ENCODE measurements at regions not wholly inside any gene's neighbourhood (a gene's known extent, or its start where the extent isn't known, plus 50 kb on each side); places are given as distances from the start of the nearest gene placed in this dataset.

DNA sequence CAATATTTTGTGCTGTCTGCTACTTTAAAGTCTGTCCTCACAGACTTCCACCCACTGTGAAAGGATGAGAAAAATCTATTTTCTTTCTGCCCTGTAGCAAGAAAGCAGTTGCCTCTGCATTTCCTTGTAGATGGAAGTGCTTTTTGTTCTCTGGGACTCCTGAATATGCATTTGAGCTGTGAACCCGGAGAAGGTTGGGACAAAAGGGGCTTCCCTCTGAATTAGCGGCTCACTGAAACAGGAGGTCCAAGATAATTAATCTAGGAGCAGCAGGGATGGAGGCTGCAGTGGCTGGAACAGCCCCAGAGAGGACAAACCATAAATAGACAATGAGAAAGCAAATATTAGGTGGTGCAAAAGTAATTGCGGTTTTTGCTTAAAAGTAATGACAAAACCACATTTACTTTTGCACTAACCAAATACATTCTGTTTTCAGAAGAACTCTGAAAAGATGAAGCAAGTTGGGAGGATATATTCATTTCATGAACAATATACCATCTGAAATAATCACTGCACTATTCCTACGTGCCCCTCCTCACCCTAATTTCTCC is 143.4 kb upstream of the KBTBD8 start:
- TF ChIP-seq CTCF (tag by site-specific recombination; IDR thresholded peaks at IDR 0.05) (no peak), GLI2 (tag by site-specific recombination; IDR thresholded peaks at IDR 0.05; ENCODE audit: borderline replicate concordance, low read depth) (no peak), ZBTB26 (tag by site-specific recombination; optimal IDR thresholded peaks at IDR 0.05) (no peak)

All from HEK293 (cell line).